H1 (cell line): ENCODE measurements at regions not wholly inside any gene's neighbourhood (a gene's known extent, or its start where the extent isn't known, plus 50 kb on each side); places are given as distances from the start of the nearest gene placed in this dataset.

Experiments used
- CTCF ChIA-PET: fragments of 300-600 bp; sonication (Branson Sonifier 250); formaldehyde crosslinking; loops from one replicate; lab custom pipeline; 2021; ENCODE audit not compliant: partially characterized antibody; lab: Charles Lee
- POLR2A ChIA-PET: fragments of 300-600 bp; sonication (Branson Sonifier 250); formaldehyde crosslinking; loops from one replicate; lab custom pipeline; 2021; ENCODE audit warnings: inconsistent platforms; ENCODE audit not compliant: partially characterized antibody; lab: Charles Lee
- DNase-seq, 2 experiments: peaks; one replicate each; pipeline versions ENCODE4 v3.0.0 to v3.0.0-alpha.2; 2010 to 2022; ENCODE audit warnings: low spot score in 2 of 2, low read depth in 1 of 2, mixed read lengths in 1 of 2
- FAIRE-seq: peaks from 2 replicates; lab custom pipeline; 2011; peaks lifted over from hg19 to GRCh38; lab: Jason Lieb, UNC
- H2AFZ ChIP-seq: 2 replicates; pipeline ENCODE4 v1.8.1; 2012; ENCODE audit warnings: low read length, inconsistent platforms
- H2AK5ac ChIP-seq: 2 replicates; pipeline ENCODE4 v1.6.1; 2013; ENCODE audit warnings: low read depth, low read length
- H2BK120ac ChIP-seq: replicated peaks from 2 replicates; pipeline ENCODE3; 2013; ENCODE audit warnings: low read depth, low read length, inconsistent platforms
- H2BK12ac ChIP-seq: 2 replicates; pipeline ENCODE4 v1.6.1; 2013; ENCODE audit warnings: low read depth, low read length
- H2BK15ac ChIP-seq: 2 replicates; pipeline ENCODE4 v1.6.1; 2013; ENCODE audit warnings: low read length
- H2BK20ac ChIP-seq: 2 replicates; pipeline ENCODE4 v1.6.1; 2013; ENCODE audit warnings: low read length
- H2BK5ac ChIP-seq: 2 replicates; pipeline ENCODE4 v1.6.1; 2013; ENCODE audit warnings: low read depth, low read length
- H3K14ac ChIP-seq: 2 replicates; pipeline ENCODE4 v1.6.1; 2013; ENCODE audit warnings: inconsistent platforms; ENCODE audit not compliant: insufficient read length
- H3K18ac ChIP-seq: 2 replicates; pipeline ENCODE4 v1.6.1; 2013; ENCODE audit warnings: low read length; ENCODE audit errors: extremely low read depth
- H3K23ac ChIP-seq: 2 replicates; pipeline ENCODE4 v1.6.1; 2013; ENCODE audit warnings: inconsistent platforms; ENCODE audit not compliant: insufficient read length
- H3K23me2 ChIP-seq: 2 replicates; pipeline ENCODE4 v1.6.1; 2013; ENCODE audit warnings: low read depth, low read length
- H3K27ac ChIP-seq: 2 replicates; pipeline ENCODE4 v1.6.1; 2011; ENCODE audit warnings: low read depth, low read length, inconsistent platforms
- H3K27me3 ChIP-seq, 4 experiments: replicated peaks in 1 of 4; 1 replicate in 1 of 4; 2 replicates in 3 of 4; pipeline versions ENCODE4 v1.6.1 to v1.8.1; 2011 to 2013; ENCODE audit warnings: low read length in 3 of 4, mild to moderate bottlenecking in 3 of 4, inconsistent platforms in 2 of 4, mixed read lengths in 2 of 4, moderate library complexity in 1 of 4; ENCODE audit not compliant: control insufficient read depth in 3 of 4, insufficient read depth in 3 of 4; ENCODE audit errors: extremely low read depth in 1 of 4
- H3K36me3 ChIP-seq, 4 experiments: 2 replicates each; pipeline versions ENCODE4 v1.6.1 to v1.8.1; 2011 to 2013; ENCODE audit warnings: mild to moderate bottlenecking in 4 of 4, low read length in 3 of 4, moderate library complexity in 2 of 4, control low read depth in 1 of 4, inconsistent platforms in 1 of 4; ENCODE audit not compliant: insufficient read depth in 4 of 4, control insufficient read depth in 2 of 4
- H3K4ac ChIP-seq: replicated peaks from 2 replicates; pipeline ENCODE3; 2013; ENCODE audit warnings: low read length, low read depth, mixed read lengths, inconsistent platforms; ENCODE audit not compliant: insufficient read length
- H3K4me1 ChIP-seq, 4 experiments: replicated peaks in 1 of 4; 1 replicate in 1 of 4; 2 replicates in 3 of 4; pipeline versions ENCODE4 v1.6.1 to v1.8.1; 2011 to 2013; ENCODE audit warnings: low read length in 3 of 4, inconsistent platforms in 2 of 4, mixed read lengths in 1 of 4; ENCODE audit not compliant: insufficient read depth in 4 of 4, control insufficient read depth in 3 of 4
- H3K4me2 ChIP-seq, 2 experiments: 2 replicates each; pipeline versions ENCODE4 v1.6.1 to v1.8.1; 2011 to 2013; ENCODE audit warnings: low read depth in 2 of 2, low read length in 2 of 2, control low read depth in 1 of 2, inconsistent platforms in 1 of 2, mild to moderate bottlenecking in 1 of 2; ENCODE audit not compliant: insufficient read depth in 1 of 2
- H3K4me3 ChIP-seq, 4 experiments: fragments of 200-600, 300-600 bp in 1 of 4; sonication (generic), shearing (Covaris generic), sonication (Bioruptor Twin) in 1 of 4; 2 replicates each; pipeline versions ENCODE4 v1.5.1 to v1.8.1; 2011 to 2016; ENCODE audit warnings: low read length in 4 of 4, low read depth in 3 of 4, control low read depth in 2 of 4, inconsistent platforms in 2 of 4, mild to moderate bottlenecking in 2 of 4, mixed read lengths in 1 of 4, moderate library complexity in 1 of 4; ENCODE audit not compliant: insufficient read depth in 2 of 4; ENCODE audit errors: extremely low read depth in 1 of 4
- H3K56ac ChIP-seq: replicated peaks from 2 replicates; pipeline ENCODE3; 2013; ENCODE audit warnings: low read depth, mild to moderate bottlenecking, mixed read lengths, low read length, inconsistent platforms; ENCODE audit not compliant: insufficient read length
- H3K79me1 ChIP-seq: 2 replicates; pipeline ENCODE4 v1.6.1; 2013; ENCODE audit warnings: low read depth, low read length, control low read depth
- H3K79me2 ChIP-seq, 2 experiments: 2 replicates each; pipeline versions ENCODE4 v1.6.1 to v1.8.1; 2012 to 2013; ENCODE audit warnings: low read length in 2 of 2, mild to moderate bottlenecking in 2 of 2, inconsistent platforms in 1 of 2; ENCODE audit not compliant: insufficient read depth in 2 of 2, control insufficient read depth in 1 of 2
- H3K9ac ChIP-seq, 4 experiments: replicated peaks in 1 of 4; 1 replicate in 1 of 4; 2 replicates in 3 of 4; pipeline versions ENCODE4 v1.6.1 to v1.8.1; 2011 to 2013; ENCODE audit warnings: low read depth in 3 of 4, low read length in 3 of 4, control low read depth in 2 of 4, mild to moderate bottlenecking in 2 of 4, moderate library complexity in 2 of 4, inconsistent platforms in 1 of 4; ENCODE audit errors: extremely low read depth in 1 of 4
- H3K9me3 ChIP-seq, 2 experiments: 2 replicates each; pipeline versions ENCODE4 v1.6.1 to v1.8.1; 2012 to 2013; ENCODE audit warnings: mild to moderate bottlenecking in 2 of 2, moderate library complexity in 2 of 2, control low read depth in 1 of 2, inconsistent platforms in 1 of 2, low read depth in 1 of 2, low read length in 1 of 2, mixed read lengths in 1 of 2; ENCODE audit not compliant: insufficient read depth in 2 of 2
- H4K20me1 ChIP-seq, 2 experiments: replicated peaks in 1 of 2; 2 replicates each; pipeline versions ENCODE3 to v1.8.1; 2011 to 2013; ENCODE audit warnings: inconsistent platforms in 2 of 2, low read length in 2 of 2, mild to moderate bottlenecking in 1 of 2; ENCODE audit not compliant: insufficient read depth in 2 of 2, control insufficient read depth in 1 of 2
- H4K5ac ChIP-seq: 2 replicates; pipeline ENCODE4 v1.6.1; 2013; ENCODE audit warnings: low read length, low read depth, mixed read lengths, inconsistent platforms; ENCODE audit not compliant: insufficient read length
- H4K8ac ChIP-seq: 2 replicates; pipeline ENCODE4 v1.8.0; 2013; ENCODE audit warnings: mild to moderate bottlenecking, moderate library complexity, low read length, inconsistent platforms; ENCODE audit not compliant: insufficient read depth; ENCODE audit errors: extremely low read depth
- H4K91ac ChIP-seq: replicated peaks from 2 replicates; pipeline ENCODE3; 2013; ENCODE audit warnings: low read length, mixed read lengths, inconsistent platforms; ENCODE audit not compliant: insufficient read length
- KDM1A ChIP-seq: fragments of 200-600, 300-600 bp; sonication (generic); IDR thresholded peaks from 2 replicates; pipeline ENCODE4 v1.7.1; 2016; ENCODE audit warnings: mild to moderate bottlenecking, low read length, borderline replicate concordance
- NRF1 ChIP-seq: IDR thresholded peaks from 2 replicates; pipeline ENCODE4 v1.6.1; 2011; ENCODE audit warnings: mild to moderate bottlenecking, low read depth, low read length, improper control_type of control experiment
- RAD21 ChIP-seq, 2 experiments: IDR thresholded peaks in 1 of 2; conservative IDR thresholded peaks in 1 of 2; 2 replicates each; pipeline ENCODE4 v1.6.1; 2011; ENCODE audit warnings: low read depth in 2 of 2, low read length in 2 of 2, improper control_type of control experiment in 1 of 2, inconsistent platforms in 1 of 2, mild to moderate bottlenecking in 1 of 2, moderate library complexity in 1 of 2
- SUZ12 ChIP-seq: fragments of 200-600 bp; sonication (generic); IDR thresholded peaks from 2 replicates; pipeline ENCODE4 v1.6.1; 2012; ENCODE audit warnings: mild to moderate bottlenecking, inconsistent platforms, low read length, moderate library complexity, mixed read lengths
- WGBS, 2 experiments: shearing (Covaris generic) in 1 of 2; methylation state at CpG; one replicate each; pipeline versions ENCODE4 v1.1.6 to v1.1.7; 2013 to 2015; ENCODE audit warnings: low lambda C conversion rate in 2 of 2, mixed read lengths in 2 of 2, inconsistent platforms in 1 of 2, low coverage in 1 of 2, missing lambda C conversion rate in 1 of 2; ENCODE audit not compliant: insufficient replicate concordance in 2 of 2, insufficient coverage in 1 of 2, insufficient read length in 1 of 2; ENCODE audit errors: extremely low coverage in 1 of 2, missing lambda C conversion rate in 1 of 2; 5-methylcytosine and 5-hydroxymethylcytosine counted together

DNA sequence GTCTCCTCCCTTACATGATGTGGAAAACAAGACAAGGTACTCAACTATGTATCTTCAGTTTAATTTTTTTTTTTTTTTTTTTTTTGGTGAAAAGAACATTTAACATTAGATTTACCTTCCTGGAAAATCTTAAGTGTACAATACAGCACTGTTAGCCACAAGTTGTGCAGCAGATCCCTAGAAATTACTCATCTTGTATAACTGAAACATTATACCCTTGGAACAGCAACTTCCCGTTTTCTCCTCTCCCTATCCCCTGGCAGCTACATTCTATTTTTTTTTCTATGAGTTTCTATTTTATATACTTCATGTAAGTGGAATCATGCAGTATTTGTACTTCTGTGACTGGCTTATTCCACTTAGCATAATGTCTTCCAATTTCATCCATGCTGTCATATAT, 421.9 kb upstream of the FTMT start:
- Histone ChIP-seq H3K23me2 (no peaks in the 10 kb centered on the region), H2BK20ac (no peak overlapping the region), H3K79me2 (no peaks in the 10 kb centered on the region), H3K4me3 (no peak overlapping the region), H3K27ac (no peak overlapping the region), H4K91ac (no peak overlapping the region), H2AK5ac (no peak overlapping the region), H2BK15ac (no peak overlapping the region), H2AFZ (no peak overlapping the region), H3K18ac (no peak overlapping the region), H3K9me3 (peaks cover 0 to 3% of the 10 kb centered on the region in 2 experiments; a peak in 1 of 4 replicates), H4K5ac (no peak overlapping the region), H2BK5ac (no peak overlapping the region), H4K8ac (no peak overlapping the region), H2BK12ac (no peak overlapping the region), H3K4me1 (peaks cover 0 to 3% (median 0%) of the 10 kb centered on the region in 4 experiments; a peak in 2 of 7 replicates), H3K4me2 (no peak overlapping the region), H3K14ac (no peak overlapping the region), H3K36me3 (no peaks in the 10 kb centered on the region), H3K56ac (no peak overlapping the region), H3K27me3 (no peaks in the 10 kb centered on the region), H3K79me1 (no peaks in the 10 kb centered on the region), H3K9ac (no peak overlapping the region), H3K4ac (no peak overlapping the region), H2BK120ac (no peak overlapping the region), H3K23ac (no peak overlapping the region), H4K20me1 (no peaks in the 10 kb centered on the region)
- DNase-seq = no peak
- ChIA-PET CTCF (no interaction called here), POLR2A (no interaction called here)
- TF ChIP-seq RAD21 (IDR thresholded peaks at IDR 0.05 in 1 of 2, conservative IDR thresholded peaks at IDR 0.05 in 1 of 2; ENCODE audit: low read depth in 2 of 2, low read length in 2 of 2) = no peak
- TF ChIP-seq KDM1A = no peak
- TF ChIP-seq SUZ12 = no peak
- no peak for TF ChIP-seq NRF1
- WGBS, 2 experiments = 80% methylated on average over 1 of the region's 1 CpG; no CpG with 5 or more reads in 1 of the 2 experiments
- FAIRE-seq = no peak
